Liver (tissue), 8 donors: ENCODE measurements at regions not wholly inside any gene's neighbourhood (a gene's known extent, or its start where the extent isn't known, plus 50 kb on each side); places are given as distances from the start of the nearest gene placed in this dataset.
A peak's percentile ranks its signal among the peaks of the same experiment; 100 is the strongest.

ENCODE experiments used
- DNase-seq: peaks from one replicate; pipeline ENCODE4 v3.0.0-alpha.2; 2017; ENCODE audit warnings: low spot score
- H3K27ac ChIP-seq, 2 donors: one replicate each; pipeline ENCODE4 v1.7.0; 2013; ENCODE audit warnings: inconsistent platforms in 2 of 2, low read length in 2 of 2, control low read depth in 1 of 2, low read depth in 1 of 2, mild to moderate bottlenecking in 1 of 2
- H3K27me3 ChIP-seq, 4 donors: one replicate each; pipeline versions ENCODE4 v1.6.1 to v1.7.0; 2013; ENCODE audit warnings: low read length in 3 of 4, inconsistent platforms in 1 of 4, mild to moderate bottlenecking in 1 of 4, moderate library complexity in 1 of 4; ENCODE audit not compliant: control insufficient read depth in 4 of 4, insufficient read depth in 4 of 4
- H3K36me3 ChIP-seq, 4 donors: one replicate each; pipeline versions ENCODE4 v1.6.1 to v1.7.0; 2013; ENCODE audit warnings: low read length in 3 of 4, mild to moderate bottlenecking in 3 of 4, low read depth in 1 of 4, moderate library complexity in 1 of 4; ENCODE audit not compliant: control insufficient read depth in 4 of 4, insufficient read depth in 3 of 4
- H3K4me1 ChIP-seq, 4 donors: one replicate each; pipeline versions ENCODE4 v1.6.1 to v1.7.0; 2013; ENCODE audit warnings: low read length in 3 of 4, mild to moderate bottlenecking in 3 of 4, moderate library complexity in 1 of 4; ENCODE audit not compliant: control insufficient read depth in 4 of 4, insufficient read depth in 4 of 4
- H3K4me3 ChIP-seq, 3 donors: one replicate each; pipeline versions ENCODE4 v1.6.1 to v1.7.0; 2013; ENCODE audit warnings: low read length in 3 of 3, control low read depth in 1 of 3, low read depth in 1 of 3, mild to moderate bottlenecking in 1 of 3
- H3K9ac ChIP-seq, 2 donors: one replicate each; pipeline ENCODE4 v1.7.0; 2013; ENCODE audit warnings: low read length in 2 of 2, mild to moderate bottlenecking in 2 of 2, moderate library complexity in 2 of 2, control low read depth in 1 of 2, low read depth in 1 of 2
- H3K9me3 ChIP-seq, 4 donors: one replicate each; pipeline versions ENCODE4 v1.6.1 to v1.7.0; 2013; ENCODE audit warnings: low read length in 3 of 4; ENCODE audit not compliant: control insufficient read depth in 4 of 4
- ATF3 ChIP-seq: IDR thresholded peaks from 2 replicates; pipeline ENCODE4 v1.6.1; 2016; ENCODE audit warnings: antibody characterized with exemption
- CTCF ChIP-seq: fragments of 150-350 bp; IDR thresholded peaks from 2 replicates; pipeline ENCODE4 v1.5.1; 2017; ENCODE audit warnings: improper control_type of control experiment, low read depth, low read length; ENCODE audit not compliant: missing input control
- EGR1 ChIP-seq, 2 donors: IDR thresholded peaks; 2 replicates each; pipeline ENCODE4 v1.6.1; 2016 to 2018; ENCODE audit warnings: antibody characterized with exemption in 2 of 2, low read depth in 2 of 2
- FOXA1 ChIP-seq: IDR thresholded peaks from 2 replicates; pipeline ENCODE4 v1.6.1; 2016; ENCODE audit warnings: antibody characterized with exemption
- FOXA2 ChIP-seq: IDR thresholded peaks from 2 replicates; pipeline ENCODE4 v1.6.1; 2016; ENCODE audit warnings: antibody characterized with exemption
- GABPA ChIP-seq, 2 donors: IDR thresholded peaks in 1 of 2; conservative IDR thresholded peaks in 1 of 2; 2 replicates each; pipeline ENCODE4 v1.6.1; 2016; ENCODE audit warnings: antibody characterized with exemption in 2 of 2, mild to moderate bottlenecking in 1 of 2, moderate library complexity in 1 of 2
- HNF4A ChIP-seq, 2 donors: conservative IDR thresholded peaks; 2 replicates each; pipeline ENCODE4 v1.6.1; 2016; ENCODE audit warnings: antibody characterized with exemption in 2 of 2, mild to moderate bottlenecking in 2 of 2
- HNF4G ChIP-seq: IDR thresholded peaks from 2 replicates; pipeline ENCODE4 v1.6.1; 2016; ENCODE audit warnings: antibody characterized with exemption
- JUND ChIP-seq, 2 donors: IDR thresholded peaks; 2 replicates each; pipeline ENCODE4 v1.6.1; 2016; ENCODE audit warnings: antibody characterized with exemption in 2 of 2
- MAX ChIP-seq: IDR thresholded peaks from 2 replicates; pipeline ENCODE4 v1.6.1; 2016; ENCODE audit warnings: antibody characterized with exemption
- NR2F2 ChIP-seq: IDR thresholded peaks from 2 replicates; pipeline ENCODE4 v1.6.1; 2016; ENCODE audit warnings: antibody characterized with exemption
- RAD21 ChIP-seq, 2 donors: IDR thresholded peaks; 2 replicates each; pipeline ENCODE4 v1.6.1; 2016; ENCODE audit warnings: antibody characterized with exemption in 2 of 2, mild to moderate bottlenecking in 2 of 2
- RXRA ChIP-seq, 2 donors: IDR thresholded peaks; 2 replicates each; pipeline ENCODE4 v1.6.1; 2017 to 2018; ENCODE audit warnings: antibody characterized with exemption in 2 of 2, mild to moderate bottlenecking in 1 of 2
- SP1 ChIP-seq: IDR thresholded peaks from 2 replicates; pipeline ENCODE4 v1.6.1; 2018; ENCODE audit warnings: antibody characterized with exemption, mild to moderate bottlenecking
- TAF1 ChIP-seq: conservative IDR thresholded peaks from 2 replicates; pipeline ENCODE4 v1.6.1; 2016; ENCODE audit warnings: antibody characterized with exemption, mild to moderate bottlenecking
- YY1 ChIP-seq: IDR thresholded peaks from 2 replicates; pipeline ENCODE4 v1.6.1; 2016; ENCODE audit warnings: antibody characterized with exemption, mild to moderate bottlenecking
- ZBTB33 ChIP-seq: IDR thresholded peaks from 2 replicates; pipeline ENCODE4 v1.6.1; 2016; ENCODE audit warnings: antibody characterized with exemption
- WGBS: extraction: QIAGEN DNeasy Blood & Tissue Kit; methylation state at CpG from one replicate; pipeline ENCODE4 v1.1.7; 2013; 5-methylcytosine and 5-hydroxymethylcytosine counted together
- TF ChIP-seq, protein P1 (sequence below): IDR thresholded peaks from 2 replicates; pipeline ENCODE4 v1.6.1; 2016; ENCODE audit warnings: antibody characterized with exemption, mild to moderate bottlenecking
- donor health status: healthy.
- donor health status: healthy.
- donor health status: healthy.
- donor health status: healthy.
- donor health status: healthy.

- no peak for DNase-seq
- Histone ChIP-seq H3K4me1 (peaks cover 13 to 70% (median 54%) of the 10 kb centered on the region in 4 donors), H3K36me3 (no peaks in the 10 kb centered on the region), H3K27me3 (no peaks in the 10 kb centered on the region), H3K27ac (peak overlapping the region; percentile 85 to 87), H3K9ac (peak overlapping the region; percentile 5 to 50), H3K4me3 (peak overlapping the region in 1 of 3 donors; percentile 3), H3K9me3 (no peaks in the 10 kb centered on the region)
- no peak for TF ChIP-seq FOXA2
- no peak for TF ChIP-seq TAF1
- TF ChIP-seq MAX, result peak; percentile 87
- TF ChIP-seq GABPA (IDR thresholded peaks at IDR 0.05 in 1 of 2, conservative IDR thresholded peaks at IDR 0.05 in 1 of 2), result no peak
- TF ChIP-seq HNF4A (conservative IDR thresholded peaks at IDR 0.05), result peak in 1 of 2 donors; percentile 22
- TF ChIP-seq ATF3, result no peak
- peak; percentile 58 for TF ChIP-seq YY1
- TF ChIP-seq HNF4G, result no peak
- TF ChIP-seq, protein P1, sequence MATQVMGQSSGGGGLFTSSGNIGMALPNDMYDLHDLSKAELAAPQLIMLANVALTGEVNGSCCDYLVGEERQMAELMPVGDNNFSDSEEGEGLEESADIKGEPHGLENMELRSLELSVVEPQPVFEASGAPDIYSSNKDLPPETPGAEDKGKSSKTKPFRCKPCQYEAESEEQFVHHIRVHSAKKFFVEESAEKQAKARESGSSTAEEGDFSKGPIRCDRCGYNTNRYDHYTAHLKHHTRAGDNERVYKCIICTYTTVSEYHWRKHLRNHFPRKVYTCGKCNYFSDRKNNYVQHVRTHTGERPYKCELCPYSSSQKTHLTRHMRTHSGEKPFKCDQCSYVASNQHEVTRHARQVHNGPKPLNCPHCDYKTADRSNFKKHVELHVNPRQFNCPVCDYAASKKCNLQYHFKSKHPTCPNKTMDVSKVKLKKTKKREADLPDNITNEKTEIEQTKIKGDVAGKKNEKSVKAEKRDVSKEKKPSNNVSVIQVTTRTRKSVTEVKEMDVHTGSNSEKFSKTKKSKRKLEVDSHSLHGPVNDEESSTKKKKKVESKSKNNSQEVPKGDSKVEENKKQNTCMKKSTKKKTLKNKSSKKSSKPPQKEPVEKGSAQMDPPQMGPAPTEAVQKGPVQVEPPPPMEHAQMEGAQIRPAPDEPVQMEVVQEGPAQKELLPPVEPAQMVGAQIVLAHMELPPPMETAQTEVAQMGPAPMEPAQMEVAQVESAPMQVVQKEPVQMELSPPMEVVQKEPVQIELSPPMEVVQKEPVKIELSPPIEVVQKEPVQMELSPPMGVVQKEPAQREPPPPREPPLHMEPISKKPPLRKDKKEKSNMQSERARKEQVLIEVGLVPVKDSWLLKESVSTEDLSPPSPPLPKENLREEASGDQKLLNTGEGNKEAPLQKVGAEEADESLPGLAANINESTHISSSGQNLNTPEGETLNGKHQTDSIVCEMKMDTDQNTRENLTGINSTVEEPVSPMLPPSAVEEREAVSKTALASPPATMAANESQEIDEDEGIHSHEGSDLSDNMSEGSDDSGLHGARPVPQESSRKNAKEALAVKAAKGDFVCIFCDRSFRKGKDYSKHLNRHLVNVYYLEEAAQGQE, result no peak
- TF ChIP-seq JUND (IDR thresholded peaks at IDR 0.05), result no peak
- TF ChIP-seq RAD21 (IDR thresholded peaks at IDR 0.05), result peak in 1 of 2 donors; percentile 18
- no peak for TF ChIP-seq ZBTB33
- no peak for TF ChIP-seq RXRA (IDR thresholded peaks at IDR 0.05)
- 10% methylated on average over 4 of the region's 4 CpGs for WGBS
Measured at GRCh38 chr5:42876375-42876844, 64.7 kb upstream of the SELENOP start.

DNA sequence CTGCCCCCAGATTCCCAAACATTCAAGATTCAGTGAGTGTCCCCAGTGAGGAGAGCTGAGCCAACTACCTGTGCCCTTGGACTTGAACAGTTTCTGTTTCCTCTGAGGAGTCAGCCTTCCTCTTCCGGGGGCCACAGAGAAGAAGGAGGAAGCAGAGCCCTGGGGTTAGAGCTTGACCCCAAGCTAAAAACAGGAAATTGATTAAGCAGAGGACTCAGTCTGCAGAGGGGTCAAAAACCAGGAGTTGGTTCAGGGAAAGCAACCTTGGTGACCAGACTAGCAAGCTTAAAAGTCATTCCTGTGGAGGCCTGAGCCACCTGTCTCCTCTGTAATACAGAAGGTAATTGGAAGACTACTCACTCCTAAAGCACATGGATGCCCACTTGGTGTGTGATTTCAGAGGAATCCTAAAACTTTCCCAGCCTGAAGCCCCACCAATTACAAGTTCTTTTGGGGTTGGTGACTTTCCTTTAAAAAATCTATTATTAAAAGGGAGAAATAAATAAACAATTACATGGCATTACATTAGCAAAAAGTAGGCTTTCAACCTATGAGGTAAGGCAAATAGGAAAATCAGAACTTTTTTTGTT is 64.2 kb upstream of the SELENOP start:
- Histone ChIP-seq H3K27me3 (no peaks in the 10 kb centered on the region), H3K9ac (peak overlapping the region; percentile 28 to 41), H3K36me3 (no peaks in the 10 kb centered on the region), H3K4me1 (peaks cover 13 to 70% (median 53%) of the 10 kb centered on the region in 4 donors), H3K4me3 (no peak overlapping the region), H3K9me3 (no peaks in the 10 kb centered on the region), H3K27ac (peak overlapping the region; percentile 85 to 87)
- WGBS, result 18% methylated on average over 1 of the region's 1 CpG
- DNase-seq, result no peak
- TF ChIP-seq EGR1 (IDR thresholded peaks at IDR 0.05; ENCODE audit: low read depth in 2 of 2) (no peak), SP1 (no peak), HNF4A (conservative IDR thresholded peaks at IDR 0.05) (peak; percentile 3 to 30), FOXA2 (no peak), ZBTB33 (no peak), GABPA (IDR thresholded peaks at IDR 0.05 in 1 of 2, conservative IDR thresholded peaks at IDR 0.05 in 1 of 2) (peak in 1 of 2 donors; percentile 30), JUND (IDR thresholded peaks at IDR 0.05) (no peak), NR2F2 (peak; percentile 61), ATF3 (no peak), CTCF (no peak), YY1 (no peak), RAD21 (IDR thresholded peaks at IDR 0.05) (no peak), MAX (no peak), TAF1 (no peak), FOXA1 (no peak), RXRA (IDR thresholded peaks at IDR 0.05) (peak in 1 of 2 donors; percentile 16), HNF4G (no peak)
